HCT116 (cell line): ENCODE measurements at regions not wholly inside any gene's neighbourhood (a gene's known extent, or its start where the extent isn't known, plus 50 kb on each side); places are given as distances from the start of the nearest gene placed in this dataset.
A peak's percentile ranks its signal among the peaks of the same experiment; 100 is the strongest.

Source experiments
- ATAC-seq: fragments of 200-7000 bp; cut with Tn5 transposase; 2 replicates; pipeline ENCODE4 v1.9.1; 2020; ENCODE audit warnings: mild to moderate bottlenecking, moderate library complexity
- BruUV-seq: library from RNA; stranded (reverse); fragments of 400-500 nt; replicated peaks from 2 replicates; lab custom pipeline; 2021; lab: Mats Ljungman, UMichigan
- CTCF ChIA-PET: fragments of 300-600 bp; sonication (Branson Sonifier 250); formaldehyde crosslinking; loops from one replicate; lab custom pipeline; 2021; ENCODE audit warnings: antibody characterized with exemption; lab: Charles Lee
- POLR2A ChIA-PET: fragments of 300-600, 350-600 bp; sonication (Branson Sonifier 250); formaldehyde crosslinking; loops from one replicate; lab custom pipeline; 2021; ENCODE audit warnings: antibody characterized with exemption; lab: Charles Lee
- RAD21 ChIA-PET, 2 experiments: fragments of 300-600 bp; sonication (Branson Sonifier 250); formaldehyde crosslinking; loops; one replicate each; lab custom pipeline; 2023; ENCODE audit warnings: low total read pairs in 2 of 2; ENCODE audit not compliant: uncharacterized antibody in 2 of 2, unreplicated experiment in 2 of 2, low non-redundant PET in 1 of 2; lab: Charles Lee
- DNase-seq: peaks from one replicate; pipeline ENCODE4 v3.0.0-alpha.2; 2010; ENCODE audit warnings: low read depth, low spot score
- H2AFZ ChIP-seq: fragments of 200-600 bp; shearing (Covaris generic), sonication (generic); 2 replicates; pipeline ENCODE4 v1.6.1; 2017; ENCODE audit warnings: low read depth, mixed run types, mixed read lengths, antibody characterized with exemption, low read length; ENCODE audit not compliant: poor library complexity, severe bottlenecking
- H3K27ac ChIP-seq: 2 replicates; pipeline ENCODE4 v1.5.1; 2012; ENCODE audit warnings: low read depth, low read length
- H3K27me3 ChIP-seq: fragments of 200-600 bp; sonication (generic); 2 replicates; pipeline ENCODE4 v1.6.1; 2016; ENCODE audit warnings: mixed run types, low read length, mixed read lengths; ENCODE audit not compliant: insufficient read depth
- H3K36me3 ChIP-seq, 2 experiments: fragments of 200-500 bp in 1 of 2; fragments of 200-600 bp in 1 of 2; sonication (Bioruptor generic) in 1 of 2; sonication (generic) in 1 of 2; 2 replicates each; pipeline versions ENCODE4 v1.5.1 to v1.6.1; 2014 to 2016; ENCODE audit warnings: low read length in 2 of 2, inconsistent platforms in 1 of 2, mixed read lengths in 1 of 2, mixed run types in 1 of 2; ENCODE audit not compliant: insufficient read depth in 2 of 2, control insufficient read depth in 1 of 2
- H3K4me1 ChIP-seq, 2 experiments: fragments of 200-600 bp in 1 of 2; sonication (generic) in 1 of 2; 2 replicates each; pipeline versions ENCODE4 v1.5.1 to v1.6.1; 2012 to 2017; ENCODE audit warnings: low read length in 2 of 2, inconsistent platforms in 1 of 2, mild to moderate bottlenecking in 1 of 2, mixed read lengths in 1 of 2, mixed run types in 1 of 2, moderate library complexity in 1 of 2; ENCODE audit not compliant: insufficient read depth in 2 of 2, control insufficient read depth in 1 of 2
- H3K4me2 ChIP-seq: fragments of 200-600 bp; sonication (generic); 2 replicates; pipeline ENCODE4 v1.6.1; 2017; ENCODE audit warnings: mixed run types, low read length, mixed read lengths
- H3K4me3 ChIP-seq, 2 experiments: fragments of 200-600 bp in 1 of 2; sonication (generic) in 1 of 2; replicated peaks in 1 of 2; 2 replicates each; pipeline ENCODE4 v1.5.1; 2011 to 2016; ENCODE audit warnings: low read length in 2 of 2, control low read depth in 1 of 2, low read depth in 1 of 2, mild to moderate bottlenecking in 1 of 2, mixed read lengths in 1 of 2, mixed run types in 1 of 2
- H3K79me2 ChIP-seq: fragments of 200-600 bp; sonication (generic); 2 replicates; pipeline ENCODE4 v1.6.1; 2017; ENCODE audit warnings: mild to moderate bottlenecking, mixed run types, low read length, moderate library complexity, mixed read lengths; ENCODE audit not compliant: insufficient read depth
- H3K9ac ChIP-seq: fragments of 200-600 bp; sonication (generic); 2 replicates; pipeline ENCODE4 v1.6.1; 2016; ENCODE audit warnings: low read length, mixed read lengths
- H3K9me2 ChIP-seq: fragments of 200-600 bp; sonication (generic), shearing (Covaris generic); 2 replicates; pipeline ENCODE4 v1.6.1; 2017; ENCODE audit warnings: mixed run types, mild to moderate bottlenecking, moderate library complexity; ENCODE audit not compliant: insufficient read depth
- H3K9me3 ChIP-seq, 2 experiments: fragments of 200-500 bp in 1 of 2; fragments of 200-600 bp in 1 of 2; sonication (Bioruptor generic) in 1 of 2; sonication (generic) in 1 of 2; 2 replicates each; pipeline ENCODE4 v1.6.1; 2014 to 2017; ENCODE audit warnings: low read length in 2 of 2, mixed read lengths in 2 of 2, inconsistent platforms in 1 of 2, low read depth in 1 of 2, mild to moderate bottlenecking in 1 of 2, mixed run types in 1 of 2, moderate library complexity in 1 of 2; ENCODE audit not compliant: control insufficient read depth in 1 of 2, insufficient read depth in 1 of 2
- H4K20me1 ChIP-seq: fragments of 200-600 bp; sonication (generic), shearing (Covaris generic); 2 replicates; pipeline ENCODE4 v1.6.1; 2017; ENCODE audit warnings: mixed run types, mild to moderate bottlenecking, moderate library complexity; ENCODE audit not compliant: insufficient read depth
- EZH2 ChIP-seq: fragments of 200-600 bp; sonication (generic); IDR thresholded peaks from 2 replicates; pipeline ENCODE4 v1.6.1; 2017; ENCODE audit warnings: antibody characterized with exemption, mixed run types
- RAD21 ChIP-seq: IDR thresholded peaks from 2 replicates; pipeline ENCODE4 v1.6.1; 2012; ENCODE audit warnings: low read depth, mild to moderate bottlenecking
- SIN3A ChIP-seq: IDR thresholded peaks from 2 replicates; pipeline ENCODE4 v1.6.1; 2012; ENCODE audit warnings: low read depth
- YY1 ChIP-seq: IDR thresholded peaks from 2 replicates; pipeline ENCODE4 v1.6.1; 2011; ENCODE audit warnings: low read length, low read depth, moderate library complexity, mild to moderate bottlenecking; ENCODE audit not compliant: insufficient replicate concordance; ENCODE audit errors: extremely low read depth
- ZNF274 ChIP-seq: fragments of 200-500 bp; sonication (Bioruptor generic); IDR thresholded peaks from 2 replicates; pipeline ENCODE4 v1.6.1; 2014; ENCODE audit warnings: mild to moderate bottlenecking, low read depth, low read length, inconsistent platforms
- intact Hi-C: fragments of 100-400 bp; cut with micrococcal nuclease; formaldehyde crosslinking; loops from 2 replicates; pipeline ENCODE4 v1.10.0; 2022
- TF ChIP-seq, protein P1 (sequence below), 3 experiments: fragments of 200-600 bp in 1 of 3; sonication (generic) in 1 of 3; IDR thresholded peaks in 2 of 3; conservative IDR thresholded peaks in 1 of 3; 2 replicates each; pipeline ENCODE4 v1.5.1; 2012 to 2017; ENCODE audit warnings: low read depth in 2 of 3, low read length in 2 of 3, antibody characterized with exemption in 1 of 3, borderline replicate concordance in 1 of 3, control low read depth in 1 of 3, mild to moderate bottlenecking in 1 of 3, mixed read lengths in 1 of 3, mixed run types in 1 of 3, moderate library complexity in 1 of 3; ENCODE audit not compliant: insufficient read depth in 1 of 3
- TF ChIP-seq, protein P2 (sequence below): IDR thresholded peaks from 2 replicates; pipeline ENCODE4 v1.6.1; 2011; ENCODE audit warnings: mild to moderate bottlenecking, low read length, moderate library complexity; ENCODE audit not compliant: insufficient replicate concordance; ENCODE audit errors: extremely low read depth
- TF ChIP-seq, protein P3 (sequence below): IDR thresholded peaks from 2 replicates; pipeline ENCODE4 v1.6.1; 2012
- TF ChIP-seq, protein P4 (sequence below): IDR thresholded peaks from 2 replicates; pipeline ENCODE4 v1.6.1; 2012; ENCODE audit warnings: low read depth

DNA sequence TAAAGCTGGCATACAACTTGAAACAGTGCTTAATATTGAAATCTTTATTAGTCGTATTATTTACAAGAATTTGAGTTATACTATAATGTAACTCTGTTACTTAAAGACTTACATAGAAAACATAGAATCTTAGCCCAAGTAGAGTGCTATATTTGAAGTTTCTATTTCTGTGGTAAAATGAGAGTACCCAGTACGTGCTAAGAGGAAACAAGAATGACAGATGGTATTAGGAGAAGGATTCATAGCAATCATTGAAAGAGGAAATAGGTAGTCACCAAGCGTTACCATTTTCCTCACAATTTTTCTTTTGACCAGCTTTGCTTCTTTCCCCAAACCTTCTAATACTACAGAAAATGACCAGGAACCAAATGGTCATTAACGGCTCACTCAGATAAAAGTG lies 412.1 kb upstream of the GRIA3 start (continued):
- TF ChIP-seq, protein P1, sequence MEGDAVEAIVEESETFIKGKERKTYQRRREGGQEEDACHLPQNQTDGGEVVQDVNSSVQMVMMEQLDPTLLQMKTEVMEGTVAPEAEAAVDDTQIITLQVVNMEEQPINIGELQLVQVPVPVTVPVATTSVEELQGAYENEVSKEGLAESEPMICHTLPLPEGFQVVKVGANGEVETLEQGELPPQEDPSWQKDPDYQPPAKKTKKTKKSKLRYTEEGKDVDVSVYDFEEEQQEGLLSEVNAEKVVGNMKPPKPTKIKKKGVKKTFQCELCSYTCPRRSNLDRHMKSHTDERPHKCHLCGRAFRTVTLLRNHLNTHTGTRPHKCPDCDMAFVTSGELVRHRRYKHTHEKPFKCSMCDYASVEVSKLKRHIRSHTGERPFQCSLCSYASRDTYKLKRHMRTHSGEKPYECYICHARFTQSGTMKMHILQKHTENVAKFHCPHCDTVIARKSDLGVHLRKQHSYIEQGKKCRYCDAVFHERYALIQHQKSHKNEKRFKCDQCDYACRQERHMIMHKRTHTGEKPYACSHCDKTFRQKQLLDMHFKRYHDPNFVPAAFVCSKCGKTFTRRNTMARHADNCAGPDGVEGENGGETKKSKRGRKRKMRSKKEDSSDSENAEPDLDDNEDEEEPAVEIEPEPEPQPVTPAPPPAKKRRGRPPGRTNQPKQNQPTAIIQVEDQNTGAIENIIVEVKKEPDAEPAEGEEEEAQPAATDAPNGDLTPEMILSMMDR (IDR thresholded peaks at IDR 0.05 in 2 of 3, conservative IDR thresholded peaks at IDR 0.05 in 1 of 3; ENCODE audit: borderline replicate concordance in 1 of 3, insufficient read depth in 1 of 3, low read depth in 2 of 3, low read length in 2 of 3), result no peak
- TF ChIP-seq YY1, result no peak

DNA sequence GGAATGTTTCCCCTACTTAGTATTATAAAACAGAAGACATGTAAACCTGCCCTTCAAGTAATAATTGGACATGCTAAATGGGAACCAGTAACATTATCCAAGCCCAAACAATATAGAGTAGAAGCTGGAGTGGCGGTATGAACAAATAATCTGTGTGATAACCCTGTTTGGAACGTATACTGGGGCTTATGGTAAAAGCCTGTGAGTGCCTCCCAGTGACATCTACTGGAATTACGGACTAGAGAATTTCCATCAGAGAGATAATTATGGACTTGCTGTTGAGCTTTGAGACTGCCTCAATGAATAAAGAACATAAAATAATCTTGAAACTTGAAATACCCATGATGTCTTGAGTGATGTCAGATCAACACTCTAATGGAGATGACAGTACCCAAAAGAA lies 406.3 kb upstream of the GRIA3 start:
- no peaks in the 10 kb centered on the region for H3K4me1 ChIP-seq
- BruUV-seq, result no TSS peak
- H3K27ac ChIP-seq, result no peak overlapping the region
- no peaks in the 10 kb centered on the region for H3K36me3 ChIP-seq
- H3K4me2 ChIP-seq, result no peak overlapping the region
- H4K20me1 ChIP-seq, result no peaks in the 10 kb centered on the region
- no peaks in the 10 kb centered on the region for H3K9me2 ChIP-seq
- ChIA-PET POLR2A (no interaction called here), RAD21 (no interaction called here), CTCF (no interaction called here)
- H2AFZ ChIP-seq, result no peak overlapping the region
- H3K9ac ChIP-seq, result no peak overlapping the region
- H3K9me3 ChIP-seq, result no peaks in the 10 kb centered on the region
- H3K4me3 ChIP-seq, result no peak overlapping the region
- H3K27me3 ChIP-seq, result no peaks in the 10 kb centered on the region
- H3K79me2 ChIP-seq, result no peaks in the 10 kb centered on the region
- ATAC-seq, result no peak
- TF ChIP-seq SIN3A (no peak), ZNF274 (no peak), RAD21 (0 out of 2 replicates have a peak, but pooled peaks have one; percentile 12)
- TF ChIP-seq, all 23 proteins: peak for 1
- intact Hi-C loops, result no loop called here
- DNase-seq, result no peak

DNA sequence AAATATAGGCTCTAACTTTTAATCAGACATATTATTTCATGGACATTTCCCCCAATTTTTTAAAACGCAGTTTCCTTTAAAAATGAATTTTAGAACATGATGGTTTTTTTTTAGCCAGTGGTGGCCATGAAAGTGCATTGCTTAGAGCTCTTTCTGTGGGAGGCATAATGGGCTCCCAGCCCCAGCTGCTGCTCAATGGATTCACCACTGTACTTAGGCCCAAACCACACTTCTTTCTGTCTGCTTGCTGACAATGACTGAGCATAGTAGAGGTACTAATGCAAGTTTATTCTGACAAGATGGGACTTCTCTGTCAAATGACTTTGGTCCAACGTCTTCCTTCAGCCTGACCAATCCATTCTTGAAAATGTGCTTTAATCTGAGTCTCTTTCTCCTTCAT lies 400.2 kb upstream of the GRIA3 start:
- no peak for ATAC-seq
- Histone ChIP-seq H3K9me2 (no peaks in the 10 kb centered on the region), H3K4me1 (no peaks in the 10 kb centered on the region), H3K4me2 (no peak overlapping the region), H3K27me3 (no peaks in the 10 kb centered on the region), H3K79me2 (no peaks in the 10 kb centered on the region), H3K4me3 (no peak overlapping the region), H3K27ac (no peak overlapping the region), H2AFZ (no peak overlapping the region), H3K36me3 (no peaks in the 10 kb centered on the region), H4K20me1 (no peaks in the 10 kb centered on the region), H3K9ac (no peak overlapping the region), H3K9me3 (no peaks in the 10 kb centered on the region)
- CTCF ChIA-PET, result no interaction called here
- POLR2A ChIA-PET, result no interaction called here
- RAD21 ChIA-PET, result no interaction called here
- DNase-seq, result no peak
- intact Hi-C loops, result no loop called here
- BruUV-seq, result no TSS peak
- TF ChIP-seq, protein P2, sequence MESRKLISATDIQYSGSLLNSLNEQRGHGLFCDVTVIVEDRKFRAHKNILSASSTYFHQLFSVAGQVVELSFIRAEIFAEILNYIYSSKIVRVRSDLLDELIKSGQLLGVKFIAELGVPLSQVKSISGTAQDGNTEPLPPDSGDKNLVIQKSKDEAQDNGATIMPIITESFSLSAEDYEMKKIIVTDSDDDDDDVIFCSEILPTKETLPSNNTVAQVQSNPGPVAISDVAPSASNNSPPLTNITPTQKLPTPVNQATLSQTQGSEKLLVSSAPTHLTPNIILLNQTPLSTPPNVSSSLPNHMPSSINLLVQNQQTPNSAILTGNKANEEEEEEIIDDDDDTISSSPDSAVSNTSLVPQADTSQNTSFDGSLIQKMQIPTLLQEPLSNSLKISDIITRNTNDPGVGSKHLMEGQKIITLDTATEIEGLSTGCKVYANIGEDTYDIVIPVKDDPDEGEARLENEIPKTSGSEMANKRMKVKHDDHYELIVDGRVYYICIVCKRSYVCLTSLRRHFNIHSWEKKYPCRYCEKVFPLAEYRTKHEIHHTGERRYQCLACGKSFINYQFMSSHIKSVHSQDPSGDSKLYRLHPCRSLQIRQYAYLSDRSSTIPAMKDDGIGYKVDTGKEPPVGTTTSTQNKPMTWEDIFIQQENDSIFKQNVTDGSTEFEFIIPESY, result no peak
- TF ChIP-seq ZNF274 (no peak), EZH2 (no peak)
- TF ChIP-seq, protein P3, sequence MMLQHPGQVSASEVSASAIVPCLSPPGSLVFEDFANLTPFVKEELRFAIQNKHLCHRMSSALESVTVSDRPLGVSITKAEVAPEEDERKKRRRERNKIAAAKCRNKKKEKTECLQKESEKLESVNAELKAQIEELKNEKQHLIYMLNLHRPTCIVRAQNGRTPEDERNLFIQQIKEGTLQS, result no peak
- TF ChIP-seq, protein P4, sequence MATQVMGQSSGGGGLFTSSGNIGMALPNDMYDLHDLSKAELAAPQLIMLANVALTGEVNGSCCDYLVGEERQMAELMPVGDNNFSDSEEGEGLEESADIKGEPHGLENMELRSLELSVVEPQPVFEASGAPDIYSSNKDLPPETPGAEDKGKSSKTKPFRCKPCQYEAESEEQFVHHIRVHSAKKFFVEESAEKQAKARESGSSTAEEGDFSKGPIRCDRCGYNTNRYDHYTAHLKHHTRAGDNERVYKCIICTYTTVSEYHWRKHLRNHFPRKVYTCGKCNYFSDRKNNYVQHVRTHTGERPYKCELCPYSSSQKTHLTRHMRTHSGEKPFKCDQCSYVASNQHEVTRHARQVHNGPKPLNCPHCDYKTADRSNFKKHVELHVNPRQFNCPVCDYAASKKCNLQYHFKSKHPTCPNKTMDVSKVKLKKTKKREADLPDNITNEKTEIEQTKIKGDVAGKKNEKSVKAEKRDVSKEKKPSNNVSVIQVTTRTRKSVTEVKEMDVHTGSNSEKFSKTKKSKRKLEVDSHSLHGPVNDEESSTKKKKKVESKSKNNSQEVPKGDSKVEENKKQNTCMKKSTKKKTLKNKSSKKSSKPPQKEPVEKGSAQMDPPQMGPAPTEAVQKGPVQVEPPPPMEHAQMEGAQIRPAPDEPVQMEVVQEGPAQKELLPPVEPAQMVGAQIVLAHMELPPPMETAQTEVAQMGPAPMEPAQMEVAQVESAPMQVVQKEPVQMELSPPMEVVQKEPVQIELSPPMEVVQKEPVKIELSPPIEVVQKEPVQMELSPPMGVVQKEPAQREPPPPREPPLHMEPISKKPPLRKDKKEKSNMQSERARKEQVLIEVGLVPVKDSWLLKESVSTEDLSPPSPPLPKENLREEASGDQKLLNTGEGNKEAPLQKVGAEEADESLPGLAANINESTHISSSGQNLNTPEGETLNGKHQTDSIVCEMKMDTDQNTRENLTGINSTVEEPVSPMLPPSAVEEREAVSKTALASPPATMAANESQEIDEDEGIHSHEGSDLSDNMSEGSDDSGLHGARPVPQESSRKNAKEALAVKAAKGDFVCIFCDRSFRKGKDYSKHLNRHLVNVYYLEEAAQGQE, result no peak
